NCI-H345 (cell line): ENCODE measurements at regions not wholly inside any gene's neighbourhood (a gene's known extent, or its start where the extent isn't known, plus 50 kb on each side); places are given as distances from the start of the nearest gene placed in this dataset.
"Not testable (repeated sequence)": the region's sequence is repeated elsewhere in the genome, so short reads cannot be mapped to it uniquely, and the experiment has no call there.

Source experiments
- DNase-seq: peaks from one replicate; lab custom pipeline; 2025; lab: John Stamatoyannopoulos, UW

DNA sequence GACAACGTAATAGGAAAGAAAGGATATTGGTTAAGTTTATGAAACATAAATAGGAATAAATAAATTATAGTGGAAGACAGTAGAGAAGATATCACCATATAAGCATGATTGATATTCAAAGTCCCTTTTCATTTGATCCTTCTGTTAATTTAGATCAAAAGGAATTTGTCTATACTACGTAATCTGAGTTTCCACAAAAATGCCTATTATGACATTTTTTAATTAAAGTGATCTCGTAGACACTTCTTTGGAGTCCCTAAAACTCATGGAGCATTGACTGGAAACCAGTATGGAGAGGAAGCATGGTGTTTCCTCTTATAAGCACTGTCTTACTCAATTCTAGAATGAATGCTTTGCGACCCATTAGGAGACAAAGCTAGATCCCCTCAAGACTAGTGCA is 411.4 kb upstream of the SPHKAP start:
- DNase-seq, result no peak

DNA sequence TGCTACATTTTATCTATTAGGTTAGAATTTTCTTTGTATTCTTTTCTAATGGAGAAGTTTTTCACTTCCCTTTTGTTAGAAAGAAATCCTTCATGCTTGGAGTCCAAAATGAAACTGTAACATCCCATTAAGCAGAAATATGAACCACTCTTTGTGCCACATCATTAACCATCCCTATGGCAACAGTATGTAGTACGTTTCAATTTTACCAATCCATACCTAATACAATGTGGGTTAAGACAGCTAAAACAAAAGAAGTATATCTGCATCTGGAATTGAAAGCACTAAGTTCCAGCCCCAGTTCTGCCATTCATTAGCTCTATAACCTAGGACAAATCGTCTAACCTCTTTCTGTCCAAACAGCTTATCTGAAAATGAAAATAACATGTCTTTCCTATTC is 409.2 kb upstream of the SPHKAP start:
- DNase-seq, result peak; percentile 15

- no peak for DNase-seq
Measured at GRCh38 chr2:228589115-228589514, 407.6 kb upstream of the SPHKAP start.

DNA sequence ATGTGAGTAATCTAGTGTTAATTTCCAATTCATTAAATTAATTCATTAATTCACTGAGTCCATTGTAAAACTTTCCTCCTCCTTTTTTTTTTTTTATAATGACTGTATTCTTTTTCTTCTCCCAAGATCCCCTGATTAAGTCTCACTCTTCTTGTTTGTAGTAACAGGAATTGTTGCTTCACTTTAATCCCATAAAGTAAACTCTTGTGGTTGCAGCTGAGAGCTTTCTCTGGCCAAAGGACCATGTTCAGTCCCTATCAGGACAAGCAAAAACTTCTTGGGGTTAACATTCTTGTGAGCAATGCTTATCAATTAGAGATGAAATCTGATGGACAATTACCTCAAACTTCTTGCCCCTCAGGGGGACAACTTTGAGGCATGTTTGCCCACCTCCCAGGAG is 400.2 kb upstream of the SPHKAP start:
- DNase-seq, result no peak

DNA sequence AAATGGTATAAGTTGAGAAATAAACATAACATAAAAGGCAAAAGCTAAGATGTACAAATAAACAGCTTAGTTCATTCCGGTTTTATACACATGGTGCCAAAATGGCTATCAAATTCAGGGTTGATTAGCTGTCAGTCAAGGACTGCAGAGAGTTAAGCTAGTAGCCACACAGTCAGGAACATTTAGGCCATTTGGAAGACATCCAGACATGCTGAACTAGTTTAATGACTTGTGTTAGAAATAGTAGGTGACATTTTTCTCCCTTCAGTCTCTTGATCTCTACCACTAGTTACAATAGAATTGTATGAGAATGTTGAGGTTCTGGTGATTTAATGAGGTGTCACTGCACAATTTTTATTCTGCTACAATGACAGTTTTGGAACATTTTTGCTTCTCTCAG is 394.4 kb upstream of the SPHKAP start:
- DNase-seq, result no peak

GRCh38 chr2:228568275-228568674 is 386.8 kb upstream of the SPHKAP start:
- not testable (repeated sequence) for DNase-seq

DNA sequence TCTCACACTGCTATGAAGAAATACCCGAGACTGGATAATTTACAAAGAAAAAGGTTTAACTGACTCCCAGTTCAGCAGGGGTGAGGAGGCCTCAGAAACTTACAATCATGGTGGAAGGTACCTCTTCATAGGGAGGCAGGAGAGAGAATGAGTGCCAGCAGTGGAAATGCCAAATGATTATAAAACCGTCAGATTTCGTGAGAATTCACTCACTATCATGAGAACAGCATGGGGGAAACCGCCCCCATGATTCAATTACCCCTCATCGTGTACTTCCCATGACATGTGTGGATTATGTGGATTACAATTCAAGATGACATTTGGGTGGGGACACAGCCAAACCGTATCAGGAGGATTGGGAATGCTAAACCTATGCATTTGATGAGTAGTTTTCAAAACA is 380.3 kb upstream of the SPHKAP start:
- no peak for DNase-seq

- DNase-seq, result no peak
Measured at GRCh38 chr2:228559774-228560415, 378.4 kb upstream of the SPHKAP start.

DNA sequence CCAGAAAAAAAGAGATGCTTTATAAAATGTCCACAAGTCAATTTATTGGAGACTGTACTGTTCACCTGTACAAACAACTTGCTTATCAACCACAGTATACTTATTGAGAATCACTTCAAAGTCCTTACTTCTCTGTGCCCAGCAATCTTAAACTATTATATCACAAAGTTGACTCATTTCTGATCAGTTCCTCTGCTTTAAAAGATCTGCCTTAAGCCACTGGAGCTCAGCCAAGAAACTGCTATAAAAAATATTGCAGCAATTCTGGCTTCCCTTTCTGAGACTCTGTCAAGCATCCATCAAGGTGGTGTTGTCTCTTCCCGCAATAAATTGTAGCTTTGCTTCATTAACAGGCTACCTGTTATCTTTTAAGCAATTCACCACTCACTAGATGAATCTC is 375.2 kb upstream of the SPHKAP start:
- DNase-seq, result no peak

- DNase-seq, result no peak
Measured at GRCh38 chr2:228549441-228550007, 368.0 kb upstream of the SPHKAP start.

GRCh38 chr2:228548230-228548629 is 366.7 kb upstream of the SPHKAP start:
- no peak for DNase-seq

DNA sequence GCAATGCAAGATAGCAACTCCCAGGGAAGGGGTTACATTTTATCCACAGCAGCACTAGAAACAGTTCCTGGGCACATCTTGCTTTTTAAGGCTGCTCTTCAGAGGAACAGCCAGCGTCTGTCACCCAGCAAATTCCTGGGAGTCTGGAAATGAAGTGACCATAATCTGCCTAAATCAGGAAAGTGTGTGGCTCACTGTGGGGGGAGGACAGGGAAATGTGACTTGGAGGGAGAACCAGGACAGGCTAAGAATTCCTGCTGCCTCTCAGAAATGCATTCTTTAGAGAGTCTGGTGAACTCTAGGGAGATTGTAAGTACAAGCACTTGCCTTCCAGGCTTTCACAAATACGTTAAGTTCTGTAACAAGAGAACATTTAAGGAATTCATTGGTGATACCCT is 364.3 kb upstream of the SPHKAP start:
- no peak for DNase-seq

GRCh38 chr2:228545041-228545747 is 363.7 kb upstream of the SPHKAP start:
- DNase-seq, result no peak

DNA sequence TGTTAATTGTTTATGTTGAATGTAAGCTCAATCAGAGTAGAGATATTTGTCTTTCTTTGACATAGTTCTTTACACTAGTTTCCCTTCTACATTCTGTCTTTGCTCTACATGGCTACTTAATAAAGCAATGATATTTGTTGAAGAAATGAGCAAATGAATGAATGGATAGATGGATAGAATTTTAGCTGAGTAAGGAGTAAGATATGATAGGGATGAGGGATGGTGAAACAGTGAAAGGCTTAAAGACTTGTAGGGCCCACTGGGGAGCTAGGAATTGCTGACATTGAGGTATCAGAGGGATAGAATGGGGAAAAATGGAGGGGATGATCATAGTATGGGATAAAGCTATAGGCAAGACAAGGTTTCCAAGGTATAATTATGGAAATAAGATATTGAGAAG is 361.6 kb upstream of the SPHKAP start:
- no peak for DNase-seq

GRCh38 chr2:228542277-228542676 is 360.8 kb upstream of the SPHKAP start:
- DNase-seq, result no peak

GRCh38 chr2:228541789-228542188 is 360.3 kb upstream of the SPHKAP start:
- no peak for DNase-seq

DNA sequence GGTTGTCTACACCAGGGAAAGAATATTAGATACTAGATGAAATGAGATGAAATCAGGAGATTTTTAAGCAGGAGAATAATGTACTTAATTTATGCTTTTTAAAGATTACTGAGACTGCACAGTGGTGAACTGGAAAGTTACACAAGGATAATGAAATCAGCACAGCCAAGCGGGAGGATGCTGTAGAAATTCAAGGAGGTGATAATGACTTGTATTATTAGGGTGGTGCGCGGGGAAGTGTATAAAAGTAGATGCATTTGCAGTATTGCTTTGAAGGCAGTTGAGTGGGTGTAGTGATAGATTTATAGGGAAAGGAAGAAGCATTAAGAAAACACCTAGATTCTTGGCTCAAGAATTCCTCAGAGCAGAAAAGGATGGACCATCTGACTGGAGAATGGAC is 359.5 kb upstream of the SPHKAP start:
- DNase-seq, result no peak

GRCh38 chr2:228535396-228535795 is 353.9 kb upstream of the SPHKAP start:
- no peak for DNase-seq

- no peak for DNase-seq
Measured at GRCh38 chr2:228533156-228533555, 351.7 kb upstream of the SPHKAP start.

DNA sequence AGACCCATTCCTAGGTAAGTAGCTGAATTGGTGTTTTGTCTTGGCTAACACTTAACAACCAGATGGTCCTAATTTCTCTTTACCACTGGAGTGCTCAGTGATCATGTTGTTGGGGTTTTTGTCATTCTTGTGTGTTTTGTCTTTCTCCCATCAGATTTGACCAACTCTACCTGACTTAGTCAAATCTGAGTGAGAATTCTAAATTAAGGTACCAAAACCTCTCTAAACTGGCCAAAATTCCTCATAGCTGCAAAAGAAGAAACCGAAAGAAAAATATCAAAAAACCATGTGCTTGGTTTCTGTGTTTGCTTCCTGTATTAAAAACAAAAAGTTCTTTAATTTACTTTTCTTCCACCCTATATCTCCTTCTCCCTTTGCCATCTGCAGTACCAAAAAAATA is 350.7 kb upstream of the SPHKAP start:
- DNase-seq, result no peak

DNA sequence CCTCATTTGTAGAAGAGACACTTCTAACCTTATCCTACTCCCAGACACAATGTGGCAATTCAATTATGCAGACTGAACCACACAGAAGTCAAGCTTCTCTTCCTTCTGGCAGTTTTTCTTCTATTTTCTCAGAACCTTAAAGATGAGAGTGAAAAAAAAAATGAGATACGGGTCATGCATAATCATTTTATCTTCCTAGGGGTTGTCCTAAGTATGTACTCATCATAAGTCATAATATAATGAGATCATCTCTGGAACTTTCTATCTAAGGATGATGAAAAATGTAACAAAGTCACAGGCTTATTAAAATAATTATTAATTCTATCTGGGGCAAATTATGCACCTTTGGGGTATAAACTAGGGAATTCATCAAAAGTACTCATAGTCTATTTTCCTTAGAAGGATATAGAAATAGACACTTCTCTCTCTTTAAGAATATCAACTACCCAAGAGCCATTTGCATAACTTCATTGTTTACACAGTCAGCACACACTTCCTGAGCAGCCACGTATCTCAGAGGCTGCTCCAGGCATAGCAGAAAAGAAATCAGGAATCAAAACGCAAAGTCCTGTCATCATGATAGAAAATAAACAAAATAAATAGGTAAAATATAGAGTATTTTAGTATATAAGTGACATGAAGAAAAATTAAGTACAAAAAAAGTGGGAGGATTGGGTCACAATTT is 345.9 kb upstream of the SPHKAP start:
- DNase-seq, result no peak

GRCh38 chr2:228526687-228527086 is 345.2 kb upstream of the SPHKAP start:
- no peak for DNase-seq

- no peak for DNase-seq
Measured at GRCh38 chr2:228522977-228523376, 341.5 kb upstream of the SPHKAP start.
